PC-9 (cell line): ENCODE measurements at regions not wholly inside any gene's neighbourhood (a gene's known extent, or its start where the extent isn't known, plus 50 kb on each side); places are given as distances from the start of the nearest gene placed in this dataset.

Source experiments
- BruUV-seq: library from RNA; stranded (reverse); fragments of 400-500 nt; replicated peaks from 2 replicates; lab custom pipeline; 2021; lab: Mats Ljungman, UMichigan
- CTCF ChIA-PET: fragments of 300-600 bp; sonication (Branson Sonifier 250); formaldehyde crosslinking; loops from one replicate; lab custom pipeline; 2022; ENCODE audit warnings: antibody characterized with exemption; lab: Charles Lee
- POLR2A ChIA-PET: fragments of 300-600 bp; sonication (Branson Sonifier 250); formaldehyde crosslinking; loops from one replicate; lab custom pipeline; 2022; ENCODE audit warnings: antibody characterized with exemption; ENCODE audit not compliant: unreplicated experiment; lab: Charles Lee
- DNase-seq, 2 experiments: peaks; one replicate each; pipeline versions ENCODE4 v3.0.0 to v3.0.0-alpha.2; 2015 to 2022; ENCODE audit warnings: mixed read lengths in 1 of 2
- H2AFZ ChIP-seq: fragments of 200-600 bp; sonication (generic); 2 replicates; pipeline ENCODE4 v1.8.1; 2017; ENCODE audit warnings: antibody characterized with exemption
- H3F3A ChIP-seq: fragments of 200-600 bp; sonication (generic); 2 replicates; pipeline ENCODE4 v1.8.1; 2017; ENCODE audit warnings: antibody characterized with exemption, mild to moderate bottlenecking, low read depth; ENCODE audit not compliant: insufficient read depth
- H3K27ac ChIP-seq: fragments of 200-600 bp; sonication (generic); 2 replicates; pipeline ENCODE4 v1.6.1; 2016; ENCODE audit warnings: mixed run types
- H3K27me3 ChIP-seq: fragments of 200-600 bp; sonication (generic); 2 replicates; pipeline ENCODE4 v1.6.1; 2016; ENCODE audit warnings: low read depth, mixed run types; ENCODE audit not compliant: insufficient read depth
- H3K36me3 ChIP-seq: fragments of 200-600 bp; sonication (generic); 2 replicates; pipeline ENCODE4 v1.6.1; 2016; ENCODE audit warnings: low read depth, mixed run types
- H3K4me1 ChIP-seq: fragments of 200-600 bp; sonication (generic); replicated peaks from 2 replicates; pipeline ENCODE4 v1.6.1; 2016; ENCODE audit warnings: mixed run types; ENCODE audit not compliant: insufficient read depth
- H3K4me2 ChIP-seq: fragments of 200-600 bp; sonication (generic); 2 replicates; pipeline ENCODE4 v1.6.1; 2017; ENCODE audit warnings: mixed run types
- H3K4me3 ChIP-seq: fragments of 200-600 bp; sonication (generic); 2 replicates; pipeline ENCODE4 v1.6.1; 2016; ENCODE audit warnings: mixed run types
- H3K79me2 ChIP-seq: fragments of 200-600 bp; sonication (generic); 2 replicates; pipeline ENCODE4 v1.6.1; 2017; ENCODE audit warnings: low read depth, mixed run types
- H3K9me2 ChIP-seq: fragments of 200-600 bp; sonication (generic); 2 replicates; pipeline ENCODE4 v1.8.1; 2017; ENCODE audit warnings: mild to moderate bottlenecking; ENCODE audit not compliant: insufficient read depth
- H3K9me3 ChIP-seq: fragments of 200-600 bp; sonication (generic); 2 replicates; pipeline ENCODE4 v1.8.1; 2016; ENCODE audit warnings: low read depth; ENCODE audit not compliant: insufficient read depth
- H4K20me1 ChIP-seq: fragments of 200-600 bp; sonication (generic); 2 replicates; pipeline ENCODE4 v1.8.1; 2017; ENCODE audit not compliant: insufficient read depth
- EZH2 ChIP-seq: fragments of 200-600 bp; sonication (generic); IDR thresholded peaks from 2 replicates; pipeline ENCODE4 v1.8.0; 2017; ENCODE audit warnings: antibody characterized with exemption, low read depth
- intact Hi-C: fragments of 100-400 bp; cut with micrococcal nuclease; formaldehyde crosslinking; loops from one replicate; pipeline ENCODE4 v1.10.0; 2022; ENCODE audit not compliant: unreplicated experiment
- TF ChIP-seq, protein P1 (sequence below): fragments of 200-600 bp; sonication (generic); conservative IDR thresholded peaks from 2 replicates; pipeline ENCODE4 v1.6.1; 2017; ENCODE audit warnings: mixed run types, antibody characterized with exemption, mild to moderate bottlenecking, moderate library complexity

DNA sequence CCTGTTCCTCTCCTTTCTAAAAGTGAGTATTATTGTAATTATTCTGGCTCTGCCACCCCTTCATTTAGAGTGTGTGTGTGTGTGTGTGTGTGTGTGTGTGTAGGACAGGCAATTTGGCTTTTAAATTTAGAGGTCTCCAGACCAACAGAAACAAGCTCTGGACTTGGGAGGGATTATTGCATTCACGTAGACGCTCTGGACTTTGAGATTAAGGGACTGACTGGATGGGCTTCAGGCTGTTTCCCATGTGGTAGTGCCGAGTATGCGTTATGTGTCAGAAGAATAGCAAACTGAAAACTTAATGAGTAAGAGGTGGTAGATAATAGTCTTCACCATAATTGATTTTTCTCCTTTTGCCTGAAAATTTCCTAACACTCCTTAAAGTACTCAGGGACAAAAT, 281.9 kb downstream of the USP25 start:
- no peaks in the 10 kb centered on the region for H4K20me1 ChIP-seq
- H3K9me2 ChIP-seq: no peaks in the 10 kb centered on the region
- DNase-seq: no peak
- BruUV-seq: no TSS peak
- POLR2A ChIA-PET: no interaction called here
- CTCF ChIA-PET: no interaction called here
- no peaks in the 10 kb centered on the region for H3K79me2 ChIP-seq
- H3K4me1 ChIP-seq: no peaks in the 10 kb centered on the region
- no peaks in the 10 kb centered on the region for H3K27me3 ChIP-seq
- H2AFZ ChIP-seq: no peak overlapping the region
- intact Hi-C loops: no loop called here
- no peaks in the 10 kb centered on the region for H3K9me3 ChIP-seq
- H3K36me3 ChIP-seq: no peaks in the 10 kb centered on the region
- H3K27ac ChIP-seq: no peak overlapping the region
- H3F3A ChIP-seq: no peaks in the 10 kb centered on the region
- H3K4me3 ChIP-seq: no peak overlapping the region
- no peak overlapping the region for H3K4me2 ChIP-seq
- no peak for TF ChIP-seq EZH2
- TF ChIP-seq, protein P1, sequence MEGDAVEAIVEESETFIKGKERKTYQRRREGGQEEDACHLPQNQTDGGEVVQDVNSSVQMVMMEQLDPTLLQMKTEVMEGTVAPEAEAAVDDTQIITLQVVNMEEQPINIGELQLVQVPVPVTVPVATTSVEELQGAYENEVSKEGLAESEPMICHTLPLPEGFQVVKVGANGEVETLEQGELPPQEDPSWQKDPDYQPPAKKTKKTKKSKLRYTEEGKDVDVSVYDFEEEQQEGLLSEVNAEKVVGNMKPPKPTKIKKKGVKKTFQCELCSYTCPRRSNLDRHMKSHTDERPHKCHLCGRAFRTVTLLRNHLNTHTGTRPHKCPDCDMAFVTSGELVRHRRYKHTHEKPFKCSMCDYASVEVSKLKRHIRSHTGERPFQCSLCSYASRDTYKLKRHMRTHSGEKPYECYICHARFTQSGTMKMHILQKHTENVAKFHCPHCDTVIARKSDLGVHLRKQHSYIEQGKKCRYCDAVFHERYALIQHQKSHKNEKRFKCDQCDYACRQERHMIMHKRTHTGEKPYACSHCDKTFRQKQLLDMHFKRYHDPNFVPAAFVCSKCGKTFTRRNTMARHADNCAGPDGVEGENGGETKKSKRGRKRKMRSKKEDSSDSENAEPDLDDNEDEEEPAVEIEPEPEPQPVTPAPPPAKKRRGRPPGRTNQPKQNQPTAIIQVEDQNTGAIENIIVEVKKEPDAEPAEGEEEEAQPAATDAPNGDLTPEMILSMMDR: no peak

DNA sequence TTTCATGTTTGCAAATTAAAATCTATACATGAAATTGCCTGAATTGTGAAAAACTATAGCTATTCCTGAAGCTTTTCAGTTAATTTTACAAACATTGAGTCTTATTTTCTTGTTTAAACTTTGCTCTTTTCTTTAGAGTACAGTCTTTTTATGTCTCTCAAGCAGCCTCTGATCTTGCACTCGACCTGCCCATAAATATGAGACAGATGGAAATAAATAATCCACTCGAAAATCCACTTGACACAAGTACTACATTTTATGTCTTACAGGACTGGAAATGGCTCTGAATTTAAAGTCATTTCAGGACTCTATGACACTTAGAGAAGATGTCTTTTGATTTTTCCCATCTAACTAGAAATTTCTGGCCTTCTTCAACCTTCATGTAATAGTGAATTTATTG, 283.8 kb downstream of the USP25 start:
- POLR2A ChIA-PET: no interaction called here

DNA sequence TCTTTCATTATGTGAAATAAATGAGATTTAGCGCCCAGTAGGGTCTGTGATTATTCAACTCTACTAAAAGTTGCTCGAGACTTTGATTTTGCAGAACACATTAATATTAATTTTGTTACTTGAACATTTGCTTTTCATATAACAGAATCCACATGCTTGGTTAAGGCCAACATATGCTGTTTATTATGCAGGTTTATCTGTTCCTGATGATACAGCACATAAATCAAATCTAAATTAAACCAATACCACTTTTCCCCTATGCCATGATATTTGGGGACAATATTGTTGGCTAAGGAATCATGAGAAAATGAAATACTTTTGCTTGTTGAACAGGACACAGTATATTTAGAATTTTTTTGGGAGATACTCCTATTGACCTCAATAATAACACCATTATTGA, 291.1 kb downstream of the USP25 start:
- TF ChIP-seq EZH2: no peak
- TF ChIP-seq, protein P1: no peak
- no peaks in the 10 kb centered on the region for H4K20me1 ChIP-seq
- ChIA-PET CTCF (no interaction called here), POLR2A (no interaction called here)
- H3K9me3 ChIP-seq: no peaks in the 10 kb centered on the region
- H3K27me3 ChIP-seq: no peaks in the 10 kb centered on the region
- H3K4me1 ChIP-seq: no peaks in the 10 kb centered on the region
- no peaks in the 10 kb centered on the region for H3K36me3 ChIP-seq
- intact Hi-C loops: no loop called here
- H2AFZ ChIP-seq: no peak overlapping the region
- no TSS peak for BruUV-seq
- H3K79me2 ChIP-seq: no peaks in the 10 kb centered on the region
- H3K9me2 ChIP-seq: no peaks in the 10 kb centered on the region
- no peak for DNase-seq
- H3K4me3 ChIP-seq: no peak overlapping the region
- H3K27ac ChIP-seq: no peak overlapping the region
- H3K4me2 ChIP-seq: no peak overlapping the region
- H3F3A ChIP-seq: no peaks in the 10 kb centered on the region

More for the DNA sequence above, 283.8 kb downstream of the USP25 start:
- Histone ChIP-seq H3K4me2 (no peak overlapping the region), H4K20me1 (no peaks in the 10 kb centered on the region), H3K4me3 (no peak overlapping the region), H3K27me3 (no peaks in the 10 kb centered on the region), H3K27ac (no peak overlapping the region), H3K4me1 (no peaks in the 10 kb centered on the region), H3F3A (no peaks in the 10 kb centered on the region), H3K9me3 (no peaks in the 10 kb centered on the region), H3K36me3 (no peaks in the 10 kb centered on the region), H3K79me2 (no peaks in the 10 kb centered on the region), H3K9me2 (no peaks in the 10 kb centered on the region), H2AFZ (peak overlapping the region; percentile 26; the same call in 1 of the 2 replicates)
- DNase-seq: no peak
- CTCF ChIA-PET: no interaction called here
- intact Hi-C loops: no loop called here
- BruUV-seq: no TSS peak
- TF ChIP-seq, protein P1: no peak
- no peak for TF ChIP-seq EZH2
